ENCODE measurements at regions not wholly inside any gene's neighbourhood (a gene's known extent, or its start where the extent isn't known, plus 50 kb on each side); places are given as distances from the start of the nearest gene placed in this dataset.

DNA sequence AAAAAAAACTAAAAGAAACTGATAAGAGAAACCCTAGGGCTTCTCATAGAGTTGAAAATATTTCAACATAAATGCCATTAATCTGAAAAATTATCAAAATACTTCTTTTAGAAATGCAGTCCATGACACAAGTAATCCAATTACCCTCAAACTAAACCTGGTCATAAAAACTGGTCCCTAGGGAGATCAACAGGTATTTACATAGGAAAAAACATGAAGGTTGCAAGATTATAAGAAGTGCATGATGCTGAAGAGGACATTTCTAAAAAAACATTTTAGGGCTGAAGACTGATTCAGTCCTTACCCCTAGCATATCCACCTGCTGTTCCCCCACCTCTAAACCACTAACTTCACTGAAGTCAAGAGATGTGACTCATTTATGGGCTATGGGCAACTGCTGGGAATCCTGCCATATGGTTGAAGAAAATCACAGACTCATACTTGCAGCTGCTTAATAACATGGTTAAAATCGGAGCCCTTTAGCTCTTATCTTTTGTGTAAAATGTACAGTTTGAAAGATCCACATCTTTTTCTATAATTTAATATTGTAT is 131.0 kb upstream of the RUNX1 start:
- no peaks in the 10 kb centered on the region for H3K27me3 ChIP-seq (ENCODE audit: insufficient read depth, poor library complexity, severe bottlenecking)
- no peak overlapping the region for H3K27ac ChIP-seq (replicated peaks)
- TF ChIP-seq, protein P1, sequence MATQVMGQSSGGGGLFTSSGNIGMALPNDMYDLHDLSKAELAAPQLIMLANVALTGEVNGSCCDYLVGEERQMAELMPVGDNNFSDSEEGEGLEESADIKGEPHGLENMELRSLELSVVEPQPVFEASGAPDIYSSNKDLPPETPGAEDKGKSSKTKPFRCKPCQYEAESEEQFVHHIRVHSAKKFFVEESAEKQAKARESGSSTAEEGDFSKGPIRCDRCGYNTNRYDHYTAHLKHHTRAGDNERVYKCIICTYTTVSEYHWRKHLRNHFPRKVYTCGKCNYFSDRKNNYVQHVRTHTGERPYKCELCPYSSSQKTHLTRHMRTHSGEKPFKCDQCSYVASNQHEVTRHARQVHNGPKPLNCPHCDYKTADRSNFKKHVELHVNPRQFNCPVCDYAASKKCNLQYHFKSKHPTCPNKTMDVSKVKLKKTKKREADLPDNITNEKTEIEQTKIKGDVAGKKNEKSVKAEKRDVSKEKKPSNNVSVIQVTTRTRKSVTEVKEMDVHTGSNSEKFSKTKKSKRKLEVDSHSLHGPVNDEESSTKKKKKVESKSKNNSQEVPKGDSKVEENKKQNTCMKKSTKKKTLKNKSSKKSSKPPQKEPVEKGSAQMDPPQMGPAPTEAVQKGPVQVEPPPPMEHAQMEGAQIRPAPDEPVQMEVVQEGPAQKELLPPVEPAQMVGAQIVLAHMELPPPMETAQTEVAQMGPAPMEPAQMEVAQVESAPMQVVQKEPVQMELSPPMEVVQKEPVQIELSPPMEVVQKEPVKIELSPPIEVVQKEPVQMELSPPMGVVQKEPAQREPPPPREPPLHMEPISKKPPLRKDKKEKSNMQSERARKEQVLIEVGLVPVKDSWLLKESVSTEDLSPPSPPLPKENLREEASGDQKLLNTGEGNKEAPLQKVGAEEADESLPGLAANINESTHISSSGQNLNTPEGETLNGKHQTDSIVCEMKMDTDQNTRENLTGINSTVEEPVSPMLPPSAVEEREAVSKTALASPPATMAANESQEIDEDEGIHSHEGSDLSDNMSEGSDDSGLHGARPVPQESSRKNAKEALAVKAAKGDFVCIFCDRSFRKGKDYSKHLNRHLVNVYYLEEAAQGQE (IDR thresholded peaks at IDR 0.05; ENCODE audit: insufficient replicate concordance, low read depth), result no peak
- TF ChIP-seq POLR2AphosphoS5 (IDR thresholded peaks at IDR 0.05; ENCODE audit: low read depth), result no peak
- TF ChIP-seq, protein P2, sequence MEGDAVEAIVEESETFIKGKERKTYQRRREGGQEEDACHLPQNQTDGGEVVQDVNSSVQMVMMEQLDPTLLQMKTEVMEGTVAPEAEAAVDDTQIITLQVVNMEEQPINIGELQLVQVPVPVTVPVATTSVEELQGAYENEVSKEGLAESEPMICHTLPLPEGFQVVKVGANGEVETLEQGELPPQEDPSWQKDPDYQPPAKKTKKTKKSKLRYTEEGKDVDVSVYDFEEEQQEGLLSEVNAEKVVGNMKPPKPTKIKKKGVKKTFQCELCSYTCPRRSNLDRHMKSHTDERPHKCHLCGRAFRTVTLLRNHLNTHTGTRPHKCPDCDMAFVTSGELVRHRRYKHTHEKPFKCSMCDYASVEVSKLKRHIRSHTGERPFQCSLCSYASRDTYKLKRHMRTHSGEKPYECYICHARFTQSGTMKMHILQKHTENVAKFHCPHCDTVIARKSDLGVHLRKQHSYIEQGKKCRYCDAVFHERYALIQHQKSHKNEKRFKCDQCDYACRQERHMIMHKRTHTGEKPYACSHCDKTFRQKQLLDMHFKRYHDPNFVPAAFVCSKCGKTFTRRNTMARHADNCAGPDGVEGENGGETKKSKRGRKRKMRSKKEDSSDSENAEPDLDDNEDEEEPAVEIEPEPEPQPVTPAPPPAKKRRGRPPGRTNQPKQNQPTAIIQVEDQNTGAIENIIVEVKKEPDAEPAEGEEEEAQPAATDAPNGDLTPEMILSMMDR (IDR thresholded peaks at IDR 0.05; ENCODE audit: insufficient read depth, low read length), result no peak
- no peak for TF ChIP-seq SPI1 (IDR thresholded peaks at IDR 0.05; ENCODE audit: borderline replicate concordance, low read depth)
- TF ChIP-seq GABPA (IDR thresholded peaks at IDR 0.05; ENCODE audit: low read depth), result no peak
- DNase-seq (ENCODE audit: low read depth in 1 of 2, low spot score in 1 of 2), result no peak
- H3K4me3 ChIP-seq (replicated peaks; ENCODE audit: insufficient read depth, low read length), result no peak overlapping the region

DNA sequence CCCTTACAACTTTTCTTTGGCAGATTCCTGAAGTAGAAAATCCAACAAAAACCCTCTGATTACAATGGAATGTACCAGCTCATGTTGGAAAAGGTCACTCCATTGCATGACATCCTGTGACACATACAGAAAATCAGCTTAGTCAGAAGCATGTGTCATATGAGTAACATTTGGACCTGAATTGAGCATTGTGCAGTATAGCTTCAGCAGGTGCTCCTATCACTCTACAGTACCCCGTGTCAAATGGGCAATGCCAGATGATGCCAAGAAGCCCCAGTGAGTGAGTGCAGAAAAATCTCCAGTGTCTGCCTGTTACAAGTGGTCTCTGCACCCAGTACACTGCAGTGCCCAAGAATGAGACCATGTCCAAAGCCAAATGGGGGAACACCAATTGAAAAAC is 129.7 kb upstream of the RUNX1 start:
- no peaks in the 10 kb centered on the region for H3K27me3 ChIP-seq (ENCODE audit: insufficient read depth, poor library complexity, severe bottlenecking)
- no peak overlapping the region for H3K27ac ChIP-seq (replicated peaks)
- TF ChIP-seq, protein P1 (IDR thresholded peaks at IDR 0.05; ENCODE audit: insufficient replicate concordance, low read depth), result no peak
- no peak for TF ChIP-seq SPI1 (IDR thresholded peaks at IDR 0.05; ENCODE audit: borderline replicate concordance, low read depth)
- no peak for TF ChIP-seq POLR2AphosphoS5 (IDR thresholded peaks at IDR 0.05; ENCODE audit: low read depth)
- TF ChIP-seq GABPA (IDR thresholded peaks at IDR 0.05; ENCODE audit: low read depth), result no peak
- TF ChIP-seq, protein P2 (IDR thresholded peaks at IDR 0.05; ENCODE audit: insufficient read depth, low read length), result no peak
- DNase-seq (ENCODE audit: low read depth in 1 of 2, low spot score in 1 of 2), result no peak
- no peak overlapping the region for H3K4me3 ChIP-seq (replicated peaks; ENCODE audit: insufficient read depth, low read length)

GRCh38 chr21:35178098-35178497 is 129.0 kb upstream of the RUNX1 start:
- no peak for DNase-seq (ENCODE audit: low read depth in 1 of 2, low spot score in 1 of 2)
- Histone ChIP-seq H3K4me3 (replicated peaks; ENCODE audit: insufficient read depth, low read length) (no peak overlapping the region), H3K27ac (replicated peaks) (no peak overlapping the region), H3K27me3 (ENCODE audit: insufficient read depth, poor library complexity, severe bottlenecking) (no peaks in the 10 kb centered on the region)
- TF ChIP-seq SPI1 (IDR thresholded peaks at IDR 0.05; ENCODE audit: borderline replicate concordance, low read depth) (no peak), POLR2AphosphoS5 (IDR thresholded peaks at IDR 0.05; ENCODE audit: low read depth) (no peak), GABPA (IDR thresholded peaks at IDR 0.05; ENCODE audit: low read depth) (no peak)
- TF ChIP-seq, protein P1 (IDR thresholded peaks at IDR 0.05; ENCODE audit: insufficient replicate concordance, low read depth), result no peak
- TF ChIP-seq, protein P2 (IDR thresholded peaks at IDR 0.05; ENCODE audit: insufficient read depth, low read length), result no peak

All from HL-60 (cell line).